Neural progenitor cell (in vitro differentiated cells): ENCODE measurements at regions not wholly inside any gene's neighbourhood (a gene's known extent, or its start where the extent isn't known, plus 50 kb on each side); places are given as distances from the start of the nearest gene placed in this dataset.

Experiments
- DNase-seq: peaks from one replicate; pipeline ENCODE4 v3.0.0-alpha.2; 2016; ENCODE audit warnings: low spot score
- H2AFZ ChIP-seq: fragments of 200-600 bp; sonication (generic); replicated peaks from 2 replicates; pipeline ENCODE4 v1.6.1; 2016; ENCODE audit warnings: antibody characterized with exemption
- H3F3A ChIP-seq: fragments of 200-600 bp; sonication (generic); 2 replicates; pipeline ENCODE4 v1.6.1; 2016; ENCODE audit warnings: antibody characterized with exemption, low read depth
- H3K27ac ChIP-seq: fragments of 200-600 bp; sonication (generic); 2 replicates; pipeline ENCODE4 v1.5.1; 2016; ENCODE audit warnings: mild to moderate bottlenecking
- H3K27me3 ChIP-seq: fragments of 200-600 bp; sonication (generic); 2 replicates; pipeline ENCODE4 v1.6.1; 2016; ENCODE audit warnings: mild to moderate bottlenecking, moderate library complexity
- H3K36me3 ChIP-seq: fragments of 200-600 bp; sonication (generic); 2 replicates; pipeline ENCODE4 v1.5.1; 2016
- H3K4me1 ChIP-seq: fragments of 200-600 bp; sonication (generic); 2 replicates; pipeline ENCODE4 v1.6.1; 2016; ENCODE audit warnings: mixed run types
- H3K4me2 ChIP-seq: fragments of 200-600 bp; sonication (generic); 2 replicates; pipeline ENCODE4 v1.6.1; 2016
- H3K4me3 ChIP-seq: fragments of 200-600 bp; sonication (generic); 2 replicates; pipeline ENCODE4 v1.5.1; 2016
- H3K79me2 ChIP-seq: fragments of 200-600 bp; sonication (generic); 2 replicates; pipeline ENCODE4 v1.6.1; 2016; ENCODE audit warnings: low read depth
- H3K9ac ChIP-seq: fragments of 200-600 bp; sonication (generic); 2 replicates; pipeline ENCODE4 v1.6.1; 2016
- H3K9me3 ChIP-seq: fragments of 200-600 bp; sonication (generic); 2 replicates; pipeline ENCODE4 v1.5.1; 2016; ENCODE audit warnings: low read depth
- H4K20me1 ChIP-seq: fragments of 200-600 bp; sonication (generic); 2 replicates; pipeline ENCODE4 v1.6.1; 2016; ENCODE audit warnings: low read depth
- H3K27ac Mint-ChIP-seq: 3 replicates; pipeline ENCODE4 v1.8.0; 2021; ENCODE audit warnings: mixed read lengths
- H3K27me3 Mint-ChIP-seq: 2 replicates; pipeline ENCODE4 v1.8.0; 2022; ENCODE audit warnings: low read depth, mild to moderate bottlenecking, inconsistent platforms, moderate library complexity, mixed read lengths; ENCODE audit not compliant: insufficient read depth
- H3K36me3 Mint-ChIP-seq: 3 replicates; pipeline ENCODE4 v1.8.0; 2021; ENCODE audit warnings: mixed read lengths
- H3K4me1 Mint-ChIP-seq: 3 replicates; pipeline ENCODE4 v1.8.0; 2021; ENCODE audit warnings: mixed read lengths
- H3K4me3 Mint-ChIP-seq: 3 replicates; pipeline ENCODE4 v1.8.0; 2021; ENCODE audit warnings: mild to moderate bottlenecking, moderate library complexity, mixed read lengths
- H3K9me3 Mint-ChIP-seq: 3 replicates; pipeline ENCODE4 v1.8.0; 2020; ENCODE audit warnings: mixed read lengths
- CTCF ChIP-seq: fragments of 200-600 bp; sonication (generic); IDR thresholded peaks from 2 replicates; pipeline ENCODE4 v1.5.1; 2017; ENCODE audit warnings: antibody characterized with exemption, mild to moderate bottlenecking
- EZH2 ChIP-seq: fragments of 200-600 bp; sonication (generic); IDR thresholded peaks from 2 replicates; pipeline ENCODE4 v1.6.1; 2017; ENCODE audit warnings: antibody characterized with exemption, mild to moderate bottlenecking, moderate library complexity
- EZH2phosphoT487 ChIP-seq: fragments of 200-600 bp; sonication (generic); IDR thresholded peaks from 2 replicates; pipeline ENCODE4 v1.6.1; 2017; ENCODE audit warnings: antibody characterized with exemption

- Histone ChIP-seq H3K4me2 (no peak overlapping the region), H3K4me1 (peaks cover 60% of the 10 kb centered on the region), H4K20me1 (no peaks in the 10 kb centered on the region), H3K36me3 (no peaks in the 10 kb centered on the region), H3K79me2 (no peaks in the 10 kb centered on the region), H3K27ac (no peak overlapping the region), H3F3A (peaks cover 27% of the 10 kb centered on the region), H3K27me3 (no peaks in the 10 kb centered on the region), H3K4me3 (no peak overlapping the region), H3K9me3 (no peaks in the 10 kb centered on the region), H3K9ac (no peak overlapping the region), H2AFZ (no peak overlapping the region)
- Mint-ChIP-seq H3K36me3 (peaks cover 2% of the 10 kb centered on the region), H3K4me1 (peaks cover 77% of the 10 kb centered on the region), H3K9me3 (peaks cover 3% of the 10 kb centered on the region), H3K27me3 (peaks cover 14% of the 10 kb centered on the region), H3K4me3 (no peak overlapping the region), H3K27ac (peak overlapping the region; percentile 73)
- DNase-seq, result no peak
- TF ChIP-seq EZH2, result no peak
Measured at GRCh38 chr10:131753336-131753735, 147.5 kb upstream of the PPP2R2D start.

- no peak for DNase-seq
- H3K27me3 Mint-ChIP-seq, result peaks cover 10% of the 10 kb centered on the region
- H3K4me1 Mint-ChIP-seq, result peaks cover 70% of the 10 kb centered on the region
Measured at GRCh38 chr10:131755200-131755599, 145.6 kb upstream of the PPP2R2D start.

GRCh38 chr10:131757285-131758058 lies 143.3 kb upstream of the PPP2R2D start:
- DNase-seq, result no peak
- Mint-ChIP-seq H3K27me3 (peaks cover 6% of the 10 kb centered on the region), H3K4me1 (peaks cover 60% of the 10 kb centered on the region), H3K36me3 (peaks cover 2% of the 10 kb centered on the region), H3K4me3 (no peak overlapping the region), H3K27ac (no peak overlapping the region), H3K9me3 (peaks cover 6% of the 10 kb centered on the region)
- H3K4me2 ChIP-seq, result peak overlapping the region; percentile 27
- H3K9ac ChIP-seq, result no peak overlapping the region
- peaks cover 49% of the 10 kb centered on the region for H3K4me1 ChIP-seq
- TF ChIP-seq EZH2phosphoT487 (no peak), CTCF (no peak)
- no peaks in the 10 kb centered on the region for H3K79me2 ChIP-seq
- no peak overlapping the region for H3K27ac ChIP-seq
- H4K20me1 ChIP-seq, result no peaks in the 10 kb centered on the region
- H3K4me3 ChIP-seq, result no peak overlapping the region
- H3F3A ChIP-seq, result peaks cover 47% of the 10 kb centered on the region
- H3K36me3 ChIP-seq, result no peaks in the 10 kb centered on the region
- no peak overlapping the region for H2AFZ ChIP-seq
- no peaks in the 10 kb centered on the region for H3K27me3 ChIP-seq
- no peaks in the 10 kb centered on the region for H3K9me3 ChIP-seq

More at GRCh38 chr10:131755200-131755599, 145.6 kb upstream of the PPP2R2D start:
- no peak overlapping the region for H3K4me3 Mint-ChIP-seq
- H3K4me3 ChIP-seq, result no peak overlapping the region
- no peaks in the 10 kb centered on the region for H3K36me3 ChIP-seq
- no peaks in the 10 kb centered on the region for H4K20me1 ChIP-seq
- no peaks in the 10 kb centered on the region for H3K79me2 ChIP-seq
- TF ChIP-seq CTCF (no peak), EZH2phosphoT487 (no peak), EZH2 (no peak)
- peaks cover 51% of the 10 kb centered on the region for H3K4me1 ChIP-seq
- H3K27ac ChIP-seq, result no peak overlapping the region
- no peaks in the 10 kb centered on the region for H3K27me3 ChIP-seq
- peaks cover 35% of the 10 kb centered on the region for H3F3A ChIP-seq
- H3K27ac Mint-ChIP-seq, result peak overlapping the region; percentile 27
- no peak overlapping the region for H2AFZ ChIP-seq
- peaks cover 2% of the 10 kb centered on the region for H3K36me3 Mint-ChIP-seq
- no peaks in the 10 kb centered on the region for H3K9me3 Mint-ChIP-seq
- no peaks in the 10 kb centered on the region for H3K9me3 ChIP-seq
- H3K9ac ChIP-seq, result no peak overlapping the region
- no peak overlapping the region for H3K4me2 ChIP-seq
